Osteocyte (in vitro differentiated cells): ENCODE measurements at regions not wholly inside any gene's neighbourhood (a gene's known extent, or its start where the extent isn't known, plus 50 kb on each side); places are given as distances from the start of the nearest gene placed in this dataset.

Source experiments
- DNase-seq: peaks from one replicate; pipeline ENCODE4 v3.0.0; 2021; ENCODE audit warnings: mixed read lengths; ENCODE audit not compliant: unreplicated experiment; ENCODE audit errors: extremely low spot score
- H3K27ac Mint-ChIP-seq: one replicate; pipeline ENCODE4 v1.8.0; 2021; ENCODE audit warnings: mild to moderate bottlenecking, mixed read lengths; ENCODE audit not compliant: unreplicated experiment
- H3K27me3 Mint-ChIP-seq: one replicate; pipeline ENCODE4 v1.8.0; 2021; ENCODE audit warnings: mixed read lengths; ENCODE audit not compliant: unreplicated experiment
- H3K36me3 Mint-ChIP-seq: one replicate; pipeline ENCODE4 v1.8.0; 2021; ENCODE audit warnings: mixed read lengths; ENCODE audit not compliant: unreplicated experiment
- H3K4me1 Mint-ChIP-seq: one replicate; pipeline ENCODE4 v1.8.0; 2021; ENCODE audit warnings: mixed read lengths; ENCODE audit not compliant: unreplicated experiment
- H3K4me3 Mint-ChIP-seq: one replicate; pipeline ENCODE4 v1.8.0; 2021; ENCODE audit warnings: mild to moderate bottlenecking, moderate library complexity, mixed read lengths; ENCODE audit not compliant: unreplicated experiment
- H3K9me3 Mint-ChIP-seq: one replicate; pipeline ENCODE4 v1.8.0; 2021; ENCODE audit warnings: mixed read lengths; ENCODE audit not compliant: unreplicated experiment
- CTCF ChIP-seq: fragments of 200-600 bp; sonication (generic); IDR thresholded peaks from 2 replicates; pipeline ENCODE4 v1.5.0; 2021; ENCODE audit warnings: antibody characterized with exemption, mild to moderate bottlenecking, moderate library complexity

GRCh38 chr10:6713716-6714115, 133.6 kb upstream of the PRKCQ start:
- Mint-ChIP-seq H3K4me3 (no peak overlapping the region), H3K9me3 (no peaks in the 10 kb centered on the region), H3K4me1 (no peaks in the 10 kb centered on the region), H3K36me3 (no peaks in the 10 kb centered on the region), H3K27me3 (peaks cover 38% of the 10 kb centered on the region), H3K27ac (no peak overlapping the region)
- TF ChIP-seq CTCF, result no peak
- DNase-seq, result no peak

GRCh38 chr10:6713120-6713519, 133.0 kb upstream of the PRKCQ start:
- H3K27me3 Mint-ChIP-seq, result peaks cover 39% of the 10 kb centered on the region

GRCh38 chr10:6711881-6712280, 131.8 kb upstream of the PRKCQ start:
- Mint-ChIP-seq H3K9me3 (no peaks in the 10 kb centered on the region), H3K27ac (no peak overlapping the region), H3K4me3 (no peak overlapping the region), H3K4me1 (no peaks in the 10 kb centered on the region), H3K27me3 (peaks cover 48% of the 10 kb centered on the region), H3K36me3 (no peaks in the 10 kb centered on the region)
- TF ChIP-seq CTCF, result no peak
- no peak for DNase-seq

More at GRCh38 chr10:6713120-6713519, 133.0 kb upstream of the PRKCQ start:
- no peak for DNase-seq
- Mint-ChIP-seq H3K4me3 (no peak overlapping the region), H3K4me1 (no peaks in the 10 kb centered on the region), H3K9me3 (no peaks in the 10 kb centered on the region), H3K27ac (no peak overlapping the region), H3K36me3 (no peaks in the 10 kb centered on the region)
- no peak for TF ChIP-seq CTCF

DNA sequence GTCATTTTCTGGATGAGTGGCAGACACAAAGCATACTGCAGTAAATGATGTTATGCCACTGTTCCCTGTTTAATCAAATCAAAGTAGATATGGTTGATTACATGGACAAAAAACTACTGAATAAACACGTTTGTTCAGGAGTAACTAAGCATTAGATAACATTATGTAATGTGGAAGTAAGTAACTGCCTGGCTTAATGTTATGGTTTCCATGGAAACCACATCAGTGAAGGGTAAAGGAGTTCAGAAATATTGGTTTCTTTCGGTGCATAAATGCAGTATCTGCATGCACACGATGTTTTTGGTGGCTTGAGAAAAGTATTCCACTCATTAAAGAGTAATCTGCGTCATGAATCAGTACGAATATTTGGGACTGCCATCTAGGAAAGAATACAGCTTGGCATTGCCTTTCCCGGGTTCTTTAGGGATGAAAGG, 131.3 kb upstream of the PRKCQ start:
- no peak for TF ChIP-seq CTCF
- Mint-ChIP-seq H3K4me3 (no peak overlapping the region), H3K4me1 (no peaks in the 10 kb centered on the region), H3K27ac (no peak overlapping the region), H3K27me3 (peaks cover 48% of the 10 kb centered on the region), H3K9me3 (no peaks in the 10 kb centered on the region), H3K36me3 (no peaks in the 10 kb centered on the region)
- DNase-seq, result no peak

DNA sequence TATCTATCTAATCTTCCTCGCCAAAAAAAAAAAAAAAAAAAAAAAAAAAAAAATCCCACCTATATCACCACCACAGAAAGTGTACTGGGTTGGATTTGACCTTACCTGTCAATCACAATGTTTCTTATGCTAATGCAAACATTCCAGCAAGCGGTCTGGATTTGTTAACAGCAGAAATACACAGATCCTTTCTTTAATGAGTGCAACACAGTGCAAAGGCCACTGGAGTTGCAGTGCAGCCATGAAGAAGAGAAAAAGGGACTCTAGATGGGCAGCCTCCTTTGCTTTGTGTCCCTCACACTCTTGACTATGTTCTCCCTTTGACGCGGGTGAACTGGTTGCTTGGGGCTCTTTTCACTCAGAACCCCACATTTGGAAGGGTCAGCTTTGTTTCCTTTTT, 127.3 kb upstream of the PRKCQ start:
- TF ChIP-seq CTCF, result no peak
- no peaks in the 10 kb centered on the region for H3K9me3 Mint-ChIP-seq
- DNase-seq, result no peak
- H3K36me3 Mint-ChIP-seq, result no peaks in the 10 kb centered on the region
- H3K27ac Mint-ChIP-seq, result no peak overlapping the region
- H3K4me1 Mint-ChIP-seq, result no peaks in the 10 kb centered on the region
- no peak overlapping the region for H3K4me3 Mint-ChIP-seq
- H3K27me3 Mint-ChIP-seq, result peaks cover 40% of the 10 kb centered on the region
